ENCODE measurements at regions not wholly inside any gene's neighbourhood (a gene's known extent, or its start where the extent isn't known, plus 50 kb on each side); places are given as distances from the start of the nearest gene placed in this dataset.
A peak's percentile ranks its signal among the peaks of the same experiment; 100 is the strongest.
"Not testable (repeated sequence)": the region's sequence is repeated elsewhere in the genome, so short reads cannot be mapped to it uniquely, and the experiment has no call there.

DNA sequence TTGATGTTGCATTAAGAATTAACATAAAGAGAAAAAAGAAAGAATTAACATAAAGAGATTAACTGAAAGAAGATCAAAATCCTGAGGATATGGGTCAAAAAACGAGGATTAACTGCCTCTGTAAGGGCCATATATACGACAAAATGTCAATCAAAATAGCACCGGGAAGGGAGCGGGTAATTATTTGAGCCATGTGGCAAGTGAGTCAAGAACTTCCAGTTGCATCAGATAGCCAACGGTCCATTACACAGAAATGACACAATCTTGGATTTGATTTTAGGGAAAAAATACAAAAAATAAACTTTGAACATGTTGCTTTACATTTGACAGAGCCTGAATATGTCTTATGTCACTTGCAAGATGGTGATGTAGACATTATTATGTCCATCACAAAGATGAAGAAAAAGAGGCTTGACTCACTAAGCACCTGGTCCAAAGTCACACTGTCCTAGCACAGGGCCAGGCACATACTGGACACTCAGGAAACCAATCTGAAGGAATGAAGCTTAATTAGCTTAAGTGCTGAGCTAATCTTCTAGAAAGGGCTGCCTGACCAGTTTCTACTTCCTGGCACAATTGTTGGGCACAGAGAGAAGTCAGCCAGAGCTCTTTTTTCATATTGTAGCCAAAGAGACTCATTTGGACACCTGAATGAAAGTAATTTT is 273.2 kb upstream of the PAPPA start:
- no peak for DNase-seq (ENCODE audit: low spot score)

DNA sequence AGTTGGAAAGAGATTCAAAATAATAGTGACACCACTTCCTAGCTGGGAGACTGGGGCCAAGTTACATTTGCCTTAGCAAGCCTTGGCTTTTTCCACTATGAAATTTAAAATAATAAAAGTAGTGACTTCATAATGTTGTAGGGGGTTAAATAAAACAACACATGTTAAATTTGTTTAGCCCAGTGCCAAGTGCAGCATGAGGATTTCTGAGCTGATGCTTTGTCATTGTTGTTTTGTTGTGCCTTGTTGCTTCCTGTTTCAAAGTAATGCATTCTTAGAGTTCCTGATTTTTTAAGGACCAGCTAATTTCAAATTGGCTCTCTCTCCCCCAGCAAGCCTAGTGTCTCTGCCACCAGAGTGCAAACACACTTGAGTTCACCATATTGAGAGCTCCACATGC is 270.7 kb upstream of the PAPPA start:
- DNase-seq (ENCODE audit: low spot score), result no peak

DNA sequence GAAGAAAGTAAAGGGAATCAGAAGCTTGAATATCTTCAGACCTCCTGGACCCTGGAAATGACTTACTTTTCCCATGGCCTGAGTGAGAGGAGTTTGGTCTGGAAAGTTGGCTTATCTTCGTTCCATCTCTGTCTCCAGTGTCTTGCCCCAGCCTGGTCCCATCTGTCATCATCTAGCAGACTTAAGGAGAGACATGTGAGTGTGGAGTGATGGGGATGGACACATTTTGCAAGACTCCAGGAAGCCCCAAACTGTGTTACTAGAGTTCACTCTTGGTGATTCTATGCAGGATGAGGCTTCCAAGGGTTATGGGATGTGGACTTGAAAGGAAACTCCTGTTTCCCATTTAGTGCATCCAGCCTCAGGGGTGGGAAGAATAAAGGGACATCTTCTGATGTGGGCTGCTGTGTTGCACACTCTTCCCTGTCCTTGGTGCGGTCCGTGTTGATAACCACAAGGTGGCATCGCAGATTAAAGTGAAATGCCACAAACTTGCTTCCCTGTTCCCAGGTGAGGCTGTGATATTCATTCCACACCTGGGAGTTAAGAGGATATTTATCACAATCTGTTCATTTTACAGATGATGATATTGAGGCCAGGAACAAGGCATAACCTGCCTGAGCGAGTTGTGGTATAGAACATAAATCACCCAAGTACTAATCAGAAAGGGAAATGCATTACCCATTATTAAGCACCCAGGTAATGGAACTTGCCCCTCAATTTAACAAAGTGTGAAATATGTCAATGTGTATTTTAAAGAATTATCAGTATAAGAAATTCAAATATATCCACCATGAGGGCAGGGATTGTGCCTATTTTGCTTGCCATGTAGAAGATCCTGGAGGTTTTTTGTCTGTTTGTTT is 269.9 kb upstream of the PAPPA start:
- peak; percentile 44 for DNase-seq (ENCODE audit: low spot score)

DNA sequence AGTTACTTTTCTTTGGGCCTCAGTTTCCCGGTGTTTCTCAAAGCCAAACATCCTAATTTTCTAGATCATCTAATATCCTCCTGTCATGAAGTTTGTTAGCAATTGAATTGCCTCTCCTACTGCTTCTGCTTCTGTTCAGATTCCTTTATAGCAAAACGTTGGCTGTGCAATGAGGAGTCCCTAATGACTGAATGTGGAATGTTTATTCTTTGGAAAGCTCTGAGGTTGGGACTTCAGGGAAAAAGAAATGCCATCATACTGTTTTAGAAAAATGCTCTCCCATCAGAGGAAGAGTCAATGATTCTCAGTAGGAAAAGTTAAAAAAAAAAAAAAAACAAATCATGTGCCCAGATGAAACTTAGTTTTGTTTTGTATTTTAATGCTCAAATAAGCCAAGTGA is 268.7 kb upstream of the PAPPA start:
- no peak for DNase-seq (ENCODE audit: low spot score)

GRCh38 chr9:115888131-115888530 is 265.5 kb upstream of the PAPPA start:
- no peak for DNase-seq (ENCODE audit: low spot score)

DNA sequence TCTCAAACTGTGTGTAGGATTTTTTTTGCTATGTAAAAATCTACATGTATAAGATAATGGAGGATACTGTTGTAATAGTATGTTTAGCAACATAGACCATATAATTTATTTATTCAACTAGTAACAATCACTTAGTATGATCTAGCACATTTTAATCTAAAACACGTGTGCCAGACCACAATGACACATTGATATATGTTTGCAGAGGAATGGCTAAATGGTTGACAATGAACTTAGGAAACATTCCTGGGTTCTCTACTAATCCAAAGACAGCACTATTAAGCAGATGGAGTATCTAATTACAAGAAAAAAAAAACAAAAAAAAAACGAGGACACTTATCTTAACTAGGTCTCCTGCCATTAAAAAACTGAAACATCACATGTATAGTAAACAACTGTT is 261.7 kb upstream of the PAPPA start:
- no peak for DNase-seq (ENCODE audit: low spot score)

DNA sequence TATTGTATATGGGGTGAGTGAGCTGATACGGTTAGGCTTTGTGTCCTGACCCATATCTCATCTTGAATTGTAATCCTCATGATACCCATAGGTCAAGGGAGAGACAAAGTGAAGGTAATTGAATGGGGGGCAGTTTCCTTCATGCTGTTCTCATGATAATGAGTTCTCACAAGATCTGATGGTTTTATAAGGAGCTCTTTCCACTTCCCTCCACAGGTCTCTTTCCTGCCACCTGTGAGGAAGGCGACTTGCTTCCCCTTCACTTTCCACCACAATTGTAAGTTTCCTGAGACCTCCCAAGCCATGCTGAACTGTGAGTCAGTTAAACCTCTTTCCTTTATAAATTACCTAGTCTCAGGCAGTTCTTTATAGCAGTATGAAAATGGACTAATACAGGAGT is 255.1 kb upstream of the PAPPA start:
- DNase-seq (ENCODE audit: low spot score), result not testable (repeated sequence)

GRCh38 chr9:115900698-115901097 is 252.9 kb upstream of the PAPPA start:
- no peak for DNase-seq (ENCODE audit: low spot score)

- no peak for DNase-seq (ENCODE audit: low spot score)
Observed at GRCh38 chr9:115910959-115911358, 242.6 kb upstream of the PAPPA start.

GRCh38 chr9:115912086-115912485 is 241.5 kb upstream of the PAPPA start:
- no peak for DNase-seq (ENCODE audit: low spot score)

DNA sequence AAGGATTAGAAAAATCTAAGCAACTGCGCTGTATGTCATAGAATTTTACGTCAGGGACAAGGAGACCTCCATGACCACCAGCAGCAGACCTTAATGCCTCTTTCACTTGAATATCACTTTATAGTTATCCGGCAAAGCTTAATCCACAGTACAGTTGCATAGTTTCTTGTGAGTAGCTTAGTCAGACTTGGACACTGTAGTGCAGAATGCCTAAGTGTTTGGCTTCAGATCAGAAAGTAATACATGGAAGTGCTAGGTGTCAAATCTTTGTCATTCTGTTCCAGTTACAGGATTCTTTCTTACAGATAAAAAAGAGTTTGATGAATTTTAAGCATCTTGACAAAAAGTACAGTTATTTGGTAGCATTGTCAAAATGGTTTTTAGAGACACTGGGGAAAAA is 239.9 kb upstream of the PAPPA start:
- no peak for DNase-seq (ENCODE audit: low spot score)

- DNase-seq (ENCODE audit: low spot score), result no peak
Observed at GRCh38 chr9:115914291-115914690, 239.3 kb upstream of the PAPPA start.

DNA sequence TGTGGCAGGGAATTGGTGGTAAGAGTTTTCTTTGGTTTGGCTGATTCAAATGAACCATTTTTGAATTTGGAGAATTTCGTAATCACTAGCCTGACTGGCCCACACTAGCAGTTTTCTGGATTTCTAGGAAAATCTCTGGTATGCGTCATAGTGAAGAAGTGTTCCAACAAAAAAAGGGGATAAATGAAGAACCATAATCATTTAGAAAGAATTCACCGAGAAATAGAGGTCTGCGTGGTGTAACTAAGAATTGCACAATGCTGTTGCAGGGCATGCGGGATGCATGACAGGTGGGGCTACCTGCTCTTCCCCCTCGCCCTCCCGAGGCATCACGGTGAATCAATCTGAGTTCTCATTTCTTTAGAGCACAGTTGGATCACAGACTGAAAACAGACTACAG is 232.3 kb upstream of the PAPPA start:
- DNase-seq (ENCODE audit: low spot score), result no peak

DNA sequence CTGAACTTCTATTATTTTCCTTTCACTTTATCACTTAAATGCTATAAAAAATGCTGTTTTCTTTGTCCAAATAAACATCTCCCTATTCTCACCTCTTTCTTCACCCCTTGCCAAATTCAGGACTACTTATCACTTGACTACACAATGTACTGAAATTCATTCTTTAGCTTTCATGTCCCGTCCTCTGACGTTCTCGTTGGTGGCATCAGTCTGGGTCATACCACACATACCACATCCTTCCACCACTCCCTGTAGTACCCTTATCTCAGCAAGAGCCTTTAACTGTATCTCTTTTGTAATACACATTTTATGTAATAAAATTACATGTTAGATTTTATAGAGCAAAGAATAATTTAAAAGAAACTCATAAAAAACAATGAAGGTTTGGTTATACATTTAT is 231.1 kb upstream of the PAPPA start:
- no peak for DNase-seq (ENCODE audit: low spot score)

DNA sequence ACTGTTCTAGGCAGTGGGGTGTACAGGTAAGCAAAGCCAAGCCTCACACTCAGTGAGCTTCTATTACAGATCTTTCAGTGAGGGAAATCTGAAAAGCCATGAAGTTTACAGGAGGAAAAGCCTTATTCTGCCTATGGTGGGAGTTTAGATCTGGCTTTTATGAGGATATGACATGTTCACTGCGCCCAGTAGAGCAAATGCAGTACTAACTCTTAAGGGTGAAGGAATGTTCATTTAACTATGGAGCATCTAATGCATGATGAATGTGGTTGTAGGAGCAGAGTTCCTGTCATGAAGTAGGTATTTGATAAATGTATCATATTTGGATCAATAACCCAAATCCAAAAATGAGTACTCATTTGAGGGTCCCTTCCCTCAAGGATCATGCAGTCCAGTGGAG is 230.2 kb upstream of the PAPPA start:
- no peak for DNase-seq (ENCODE audit: low spot score)

GRCh38 chr9:115923903-115924668 is 229.5 kb upstream of the PAPPA start:
- DNase-seq (ENCODE audit: low spot score), result no peak

DNA sequence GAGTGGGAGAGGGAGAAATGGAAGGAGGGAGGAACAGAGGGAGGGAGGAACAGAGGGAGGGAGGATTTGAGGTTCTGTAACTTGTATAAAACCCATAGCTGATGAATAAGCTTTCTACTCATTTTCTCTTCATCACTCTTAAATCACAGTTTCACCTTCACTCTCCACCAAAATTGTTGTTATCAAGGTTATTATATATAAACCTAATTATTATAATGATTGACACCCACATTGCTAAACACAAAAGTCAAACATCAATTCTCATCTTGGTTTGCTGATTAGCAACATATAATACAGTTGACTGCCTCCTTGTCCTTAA is 229.0 kb upstream of the PAPPA start:
- DNase-seq (ENCODE audit: low spot score), result no peak

- DNase-seq (ENCODE audit: low spot score), result no peak
Observed at GRCh38 chr9:115925424-115925823, 228.2 kb upstream of the PAPPA start.

GRCh38 chr9:115930472-115930871 is 223.1 kb upstream of the PAPPA start:
- no peak for DNase-seq (ENCODE audit: low spot score)

- no peak for DNase-seq (ENCODE audit: low spot score)
Observed at GRCh38 chr9:115938479-115938878, 215.1 kb upstream of the PAPPA start.

DNA sequence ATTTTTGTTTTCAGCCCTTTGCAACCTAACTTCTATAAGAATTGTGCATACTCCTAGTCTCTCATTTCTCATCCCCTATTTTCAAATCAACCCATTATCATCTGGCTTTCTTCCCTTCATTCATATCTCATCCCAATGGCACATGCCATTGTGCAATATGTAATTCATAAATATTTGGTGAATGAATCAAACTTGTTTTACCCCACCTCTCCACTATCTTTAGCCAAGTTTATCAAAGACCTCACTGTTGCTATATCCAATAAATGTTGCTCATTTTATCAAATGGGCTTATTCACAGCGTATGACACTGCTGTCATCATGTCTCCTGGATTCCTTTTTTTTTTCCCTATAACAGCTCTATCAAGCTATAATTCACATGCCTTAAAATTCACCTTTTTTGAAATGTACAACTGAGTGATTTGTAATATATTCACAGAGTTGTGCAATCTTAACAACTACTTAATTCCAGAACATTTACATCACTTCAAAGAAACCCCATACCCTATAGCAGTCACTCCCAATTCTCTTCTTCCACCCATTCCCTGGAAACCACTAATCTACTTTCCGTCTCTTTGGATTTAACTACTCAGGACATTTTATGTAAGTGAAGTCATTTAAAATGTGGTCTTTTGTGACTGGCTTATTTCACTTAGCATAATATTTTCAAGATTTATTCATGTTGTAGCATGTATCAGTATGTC is 214.4 kb upstream of the PAPPA start:
- peak; percentile 38 for DNase-seq (ENCODE audit: low spot score)

DNA sequence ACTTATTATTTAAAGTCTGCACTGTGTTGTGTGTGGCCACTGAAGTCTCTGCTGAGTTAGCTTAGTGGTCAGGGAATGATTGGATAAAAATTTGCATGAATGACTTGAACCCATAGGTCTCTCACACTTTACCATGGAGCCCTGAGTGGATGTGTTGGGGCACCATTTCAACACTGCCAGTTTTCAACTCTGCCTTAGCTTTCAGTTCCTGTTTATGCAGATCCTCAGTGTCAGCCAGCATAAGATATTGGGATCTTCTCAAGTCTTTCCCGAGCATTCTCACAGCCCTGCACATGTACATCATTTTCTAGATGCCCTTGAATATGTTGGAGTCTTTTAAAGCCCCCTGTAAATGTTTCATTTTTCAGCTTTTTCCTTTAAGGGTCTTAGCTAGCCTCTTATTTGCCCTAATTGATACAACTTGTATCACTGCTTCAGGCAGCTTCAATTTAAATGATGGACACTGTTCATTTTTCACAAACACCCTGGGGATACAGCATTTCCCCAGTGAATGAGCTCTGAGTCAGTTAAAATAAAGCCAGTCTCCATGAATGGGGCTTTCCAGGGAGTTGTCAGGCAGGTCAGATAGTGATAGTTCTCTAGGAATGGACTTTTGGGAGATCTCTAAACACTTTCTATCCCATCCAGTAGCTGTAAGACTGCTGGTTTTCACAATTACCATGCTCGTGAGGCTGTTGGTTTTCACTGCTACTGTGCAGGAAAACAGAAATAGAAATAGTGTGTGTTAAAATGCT is 211.9 kb upstream of the PAPPA start:
- DNase-seq (ENCODE audit: low spot score), result no peak

All from LoVo (cell line).